OCI-LY7 (cell line): ENCODE measurements at regions not wholly inside any gene's neighbourhood (a gene's known extent, or its start where the extent isn't known, plus 50 kb on each side); places are given as distances from the start of the nearest gene placed in this dataset.

ENCODE experiments used
- CTCF ChIP-seq: fragments of 200-600 bp; sonication (generic); conservative IDR thresholded peaks from 2 replicates; pipeline ENCODE4 v1.5.1; 2014; ENCODE audit warnings: mild to moderate bottlenecking, antibody characterized with exemption, low read length, moderate library complexity, mixed read lengths
- EZH2phosphoT487 ChIP-seq: fragments of 200-600 bp; sonication (generic); IDR thresholded peaks from 2 replicates; pipeline ENCODE4 v1.6.1; 2018; ENCODE audit warnings: low read depth, borderline replicate concordance, mild to moderate bottlenecking, mixed run types, antibody characterized with exemption, low read length, moderate library complexity, mixed read lengths

- no peak for TF ChIP-seq EZH2phosphoT487
- TF ChIP-seq CTCF: no peak
These were observed 93.2 kb downstream of the EGLN3 start for GRCh38 chr14:33857650-33858049.
